ENCODE measurements at regions not wholly inside any gene's neighbourhood (a gene's known extent, or its start where the extent isn't known, plus 50 kb on each side); places are given as distances from the start of the nearest gene placed in this dataset.
A peak's percentile ranks its signal among the peaks of the same experiment; 100 is the strongest.

- Histone ChIP-seq H3K18ac (ENCODE audit: low read length) (no peak overlapping the region), H3K27ac (replicated peaks; ENCODE audit: low read length) (no peak overlapping the region), H3K9me3 (replicated peaks in 1 of 2; ENCODE audit: control insufficient read depth in 2 of 2, insufficient read depth in 1 of 2, low read depth in 1 of 2, low read length in 2 of 2) (no peaks in the 10 kb centered on the region), H2AK5ac (ENCODE audit: low read depth, low read length) (no peak overlapping the region), H3K23ac (ENCODE audit: low read depth, low read length, poor library complexity) (no peak overlapping the region), H2BK5ac (ENCODE audit: low read length) (no peak overlapping the region), H2BK120ac (ENCODE audit: low read depth, low read length) (no peak overlapping the region), H2AFZ (ENCODE audit: low read length) (no peak overlapping the region), H3K4ac (ENCODE audit: low read length) (no peak overlapping the region), H3K14ac (ENCODE audit: low read length) (no peak overlapping the region), H2BK12ac (ENCODE audit: low read length) (no peak overlapping the region), H3K27me3 (ENCODE audit: control insufficient read depth in 3 of 3, insufficient read depth in 3 of 3, low read depth in 1 of 3, low read length in 3 of 3) (no peaks in the 10 kb centered on the region), H3K4me2 (ENCODE audit: insufficient read depth, low read length, poor library complexity, severe bottlenecking) (no peak overlapping the region), H3K9ac (ENCODE audit: low read depth, low read length, poor library complexity) (no peak overlapping the region), H2BK15ac (ENCODE audit: low read length) (no peak overlapping the region), H4K91ac (ENCODE audit: low read depth, low read length, poor library complexity) (no peak overlapping the region), H3K36me3 (replicated peaks in 1 of 2; ENCODE audit: control insufficient read depth in 2 of 2, insufficient read depth in 2 of 2, low read length in 2 of 2) (no peaks in the 10 kb centered on the region), H3K4me3 (ENCODE audit: low read length in 2 of 2) (no peak overlapping the region), H4K8ac (ENCODE audit: low read depth, low read length) (no peak overlapping the region), H3K79me1 (ENCODE audit: low read depth, low read length) (no peaks in the 10 kb centered on the region), H3K4me1 (ENCODE audit: control insufficient read depth in 2 of 2, insufficient read depth in 1 of 2, low read depth in 1 of 2, low read length in 2 of 2) (peaks cover 2 to 6% of the 10 kb centered on the region in 2 donors)
- WGBS, 2 donors (ENCODE audit: extremely low coverage in 2 of 2, insufficient read length in 2 of 2, insufficient replicate concordance in 1 of 2) = no CpG with 5 or more reads among the region's 4 CpGs
- DNase-seq (ENCODE audit: low spot score) = no peak
These were observed 977.8 kb upstream of the TENM3 start for GRCh38 chr4:181265370-181265769.

GRCh38 chr4:181271116-181271640, 972.0 kb upstream of the TENM3 start:
- Histone ChIP-seq H4K8ac (ENCODE audit: low read depth, low read length) (no peak overlapping the region), H3K4me3 (ENCODE audit: low read length in 2 of 2) (no peak overlapping the region), H4K91ac (ENCODE audit: low read depth, low read length, poor library complexity) (no peak overlapping the region), H2BK12ac (ENCODE audit: low read length) (no peak overlapping the region), H3K4me1 (ENCODE audit: control insufficient read depth in 2 of 2, insufficient read depth in 1 of 2, low read depth in 1 of 2, low read length in 2 of 2) (no peaks in the 10 kb centered on the region), H3K9me3 (replicated peaks in 1 of 2; ENCODE audit: control insufficient read depth in 2 of 2, insufficient read depth in 1 of 2, low read depth in 1 of 2, low read length in 2 of 2) (no peaks in the 10 kb centered on the region), H2AFZ (ENCODE audit: low read length) (peak overlapping the region; percentile 53), H2BK5ac (ENCODE audit: low read length) (no peak overlapping the region), H2BK15ac (ENCODE audit: low read length) (no peak overlapping the region), H3K18ac (ENCODE audit: low read length) (no peak overlapping the region), H3K36me3 (replicated peaks in 1 of 2; ENCODE audit: control insufficient read depth in 2 of 2, insufficient read depth in 2 of 2, low read length in 2 of 2) (no peaks in the 10 kb centered on the region), H3K9ac (ENCODE audit: low read depth, low read length, poor library complexity) (no peak overlapping the region), H2AK5ac (ENCODE audit: low read depth, low read length) (no peak overlapping the region), H3K14ac (ENCODE audit: low read length) (no peak overlapping the region), H3K79me1 (ENCODE audit: low read depth, low read length) (no peaks in the 10 kb centered on the region), H3K4ac (ENCODE audit: low read length) (no peak overlapping the region), H2BK120ac (ENCODE audit: low read depth, low read length) (no peak overlapping the region), H3K27me3 (ENCODE audit: control insufficient read depth in 3 of 3, insufficient read depth in 3 of 3, low read depth in 1 of 3, low read length in 3 of 3) (no peaks in the 10 kb centered on the region), H3K23ac (ENCODE audit: low read depth, low read length, poor library complexity) (no peak overlapping the region), H3K27ac (replicated peaks; ENCODE audit: low read length) (no peak overlapping the region), H3K4me2 (ENCODE audit: insufficient read depth, low read length, poor library complexity, severe bottlenecking) (no peak overlapping the region)
- WGBS, 2 donors (ENCODE audit: extremely low coverage in 2 of 2, insufficient read length in 2 of 2, insufficient replicate concordance in 1 of 2) = no CpG with 5 or more reads among the region's 9 CpGs
- DNase-seq (ENCODE audit: low spot score) = no peak

- H2BK5ac ChIP-seq (ENCODE audit: low read length) = no peak overlapping the region
- no peaks in the 10 kb centered on the region for H3K9me3 ChIP-seq (replicated peaks in 1 of 2; ENCODE audit: control insufficient read depth in 2 of 2, insufficient read depth in 1 of 2, low read depth in 1 of 2, low read length in 2 of 2)
- H3K4me1 ChIP-seq (ENCODE audit: control insufficient read depth in 2 of 2, insufficient read depth in 1 of 2, low read depth in 1 of 2, low read length in 2 of 2) = no peaks in the 10 kb centered on the region
- H3K36me3 ChIP-seq (replicated peaks in 1 of 2; ENCODE audit: control insufficient read depth in 2 of 2, insufficient read depth in 2 of 2, low read length in 2 of 2) = no peaks in the 10 kb centered on the region
- H3K79me1 ChIP-seq (ENCODE audit: low read depth, low read length) = no peaks in the 10 kb centered on the region
- H3K4me3 ChIP-seq (ENCODE audit: low read length in 2 of 2) = no peak overlapping the region
- H3K18ac ChIP-seq (ENCODE audit: low read length) = no peak overlapping the region
- no peak overlapping the region for H3K27ac ChIP-seq (replicated peaks; ENCODE audit: low read length)
- DNase-seq (ENCODE audit: low spot score) = no peak
- H2AK5ac ChIP-seq (ENCODE audit: low read depth, low read length) = no peak overlapping the region
- no CpG with 5 or more reads among the region's 4 CpGs for WGBS, 2 donors (ENCODE audit: extremely low coverage in 2 of 2, insufficient read length in 2 of 2, insufficient replicate concordance in 1 of 2)
- no peak overlapping the region for H3K23ac ChIP-seq (ENCODE audit: low read depth, low read length, poor library complexity)
- H3K4ac ChIP-seq (ENCODE audit: low read length) = no peak overlapping the region
- H2BK120ac ChIP-seq (ENCODE audit: low read depth, low read length) = no peak overlapping the region
- no peak overlapping the region for H4K8ac ChIP-seq (ENCODE audit: low read depth, low read length)
- H2AFZ ChIP-seq (ENCODE audit: low read length) = no peak overlapping the region
- no peak overlapping the region for H4K91ac ChIP-seq (ENCODE audit: low read depth, low read length, poor library complexity)
- H3K27me3 ChIP-seq (ENCODE audit: control insufficient read depth in 3 of 3, insufficient read depth in 3 of 3, low read depth in 1 of 3, low read length in 3 of 3) = no peaks in the 10 kb centered on the region
- no peak overlapping the region for H3K14ac ChIP-seq (ENCODE audit: low read length)
- no peak overlapping the region for H3K4me2 ChIP-seq (ENCODE audit: insufficient read depth, low read length, poor library complexity, severe bottlenecking)
- no peak overlapping the region for H2BK12ac ChIP-seq (ENCODE audit: low read length)
- H3K9ac ChIP-seq (ENCODE audit: low read depth, low read length, poor library complexity) = no peak overlapping the region
- H2BK15ac ChIP-seq (ENCODE audit: low read length) = no peak overlapping the region
These were observed 970.8 kb upstream of the TENM3 start for GRCh38 chr4:181272422-181272821.

GRCh38 chr4:181278941-181279340, 964.3 kb upstream of the TENM3 start:
- Histone ChIP-seq H4K91ac (ENCODE audit: low read depth, low read length, poor library complexity) (no peak overlapping the region), H3K9ac (ENCODE audit: low read depth, low read length, poor library complexity) (no peak overlapping the region), H2AFZ (ENCODE audit: low read length) (no peak overlapping the region), H3K36me3 (replicated peaks in 1 of 2; ENCODE audit: control insufficient read depth in 2 of 2, insufficient read depth in 2 of 2, low read length in 2 of 2) (no peaks in the 10 kb centered on the region), H3K14ac (ENCODE audit: low read length) (no peak overlapping the region), H3K4me3 (ENCODE audit: low read length in 2 of 2) (no peak overlapping the region), H2AK5ac (ENCODE audit: low read depth, low read length) (no peak overlapping the region), H3K27me3 (ENCODE audit: control insufficient read depth in 3 of 3, insufficient read depth in 3 of 3, low read depth in 1 of 3, low read length in 3 of 3) (no peaks in the 10 kb centered on the region), H3K4me1 (ENCODE audit: control insufficient read depth in 2 of 2, insufficient read depth in 1 of 2, low read depth in 1 of 2, low read length in 2 of 2) (no peaks in the 10 kb centered on the region), H3K4me2 (ENCODE audit: insufficient read depth, low read length, poor library complexity, severe bottlenecking) (no peak overlapping the region), H4K8ac (ENCODE audit: low read depth, low read length) (no peak overlapping the region), H3K4ac (ENCODE audit: low read length) (no peak overlapping the region), H2BK120ac (ENCODE audit: low read depth, low read length) (no peak overlapping the region), H3K27ac (replicated peaks; ENCODE audit: low read length) (no peak overlapping the region), H3K9me3 (replicated peaks in 1 of 2; ENCODE audit: control insufficient read depth in 2 of 2, insufficient read depth in 1 of 2, low read depth in 1 of 2, low read length in 2 of 2) (no peaks in the 10 kb centered on the region), H3K23ac (ENCODE audit: low read depth, low read length, poor library complexity) (no peak overlapping the region), H2BK15ac (ENCODE audit: low read length) (no peak overlapping the region), H3K79me1 (ENCODE audit: low read depth, low read length) (no peaks in the 10 kb centered on the region), H2BK5ac (ENCODE audit: low read length) (no peak overlapping the region), H3K18ac (ENCODE audit: low read length) (no peak overlapping the region), H2BK12ac (ENCODE audit: low read length) (no peak overlapping the region)
- no peak for DNase-seq (ENCODE audit: low spot score)
- no CpG with 5 or more reads among the region's 3 CpGs for WGBS, 2 donors (ENCODE audit: extremely low coverage in 2 of 2, insufficient read length in 2 of 2, insufficient replicate concordance in 1 of 2)

All from neuronal stem cell (in vitro differentiated cells).